Erythroblast (primary cell): ENCODE measurements at regions not wholly inside any gene's neighbourhood (a gene's known extent, or its start where the extent isn't known, plus 50 kb on each side); places are given as distances from the start of the nearest gene placed in this dataset.
"Not testable (repeated sequence)": the region's sequence is repeated elsewhere in the genome, so short reads cannot be mapped to it uniquely, and the experiment has no call there.

Experiments used
- GATA1 ChIP-seq: IDR thresholded peaks from 2 replicates; pipeline ENCODE4 v1.6.1; 2011; ENCODE audit warnings: low read depth, mild to moderate bottlenecking, control low read depth, low read length, moderate library complexity
- POLR2A ChIP-seq: IDR thresholded peaks from 2 replicates; pipeline ENCODE4 v1.6.1; 2011; ENCODE audit warnings: mild to moderate bottlenecking, low read length

DNA sequence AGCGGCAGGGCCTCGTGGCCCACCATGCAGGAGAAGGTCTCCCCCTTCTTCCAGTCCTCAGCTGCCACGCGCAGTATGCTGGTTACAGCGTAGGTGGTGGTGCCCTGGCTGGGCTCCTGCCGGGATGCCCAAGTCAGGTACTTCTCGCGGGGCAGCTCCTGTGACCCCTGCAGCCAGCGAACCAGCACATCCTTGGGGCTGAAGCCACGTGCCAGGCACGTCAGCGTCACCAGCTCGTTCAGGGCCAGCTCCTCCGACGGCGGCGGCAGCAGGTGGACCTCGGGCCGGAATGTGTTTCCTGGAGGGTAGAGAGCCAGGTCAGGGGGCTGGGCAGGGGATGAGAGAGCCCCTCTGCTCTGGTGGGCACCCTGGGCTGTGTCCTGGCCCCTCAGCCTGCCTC is 60.7 kb downstream of the TMEM121 start:
- TF ChIP-seq GATA1, POLR2A: not testable (repeated sequence)
